GM10266 (cell line): ENCODE measurements at regions not wholly inside any gene's neighbourhood (a gene's known extent, or its start where the extent isn't known, plus 50 kb on each side); places are given as distances from the start of the nearest gene placed in this dataset.

Experiments used
- DNase-seq: peaks from one replicate; pipeline ENCODE4 v3.0.0; 2012; ENCODE audit errors: extremely low spot score
- TF ChIP-seq, protein P1 (sequence below): IDR thresholded peaks from 2 replicates; pipeline ENCODE4 v1.5.1; 2012; ENCODE audit warnings: mild to moderate bottlenecking, low read depth; ENCODE audit not compliant: control insufficient read depth, insufficient read depth; ENCODE audit errors: missing control alignments

- TF ChIP-seq, protein P1, sequence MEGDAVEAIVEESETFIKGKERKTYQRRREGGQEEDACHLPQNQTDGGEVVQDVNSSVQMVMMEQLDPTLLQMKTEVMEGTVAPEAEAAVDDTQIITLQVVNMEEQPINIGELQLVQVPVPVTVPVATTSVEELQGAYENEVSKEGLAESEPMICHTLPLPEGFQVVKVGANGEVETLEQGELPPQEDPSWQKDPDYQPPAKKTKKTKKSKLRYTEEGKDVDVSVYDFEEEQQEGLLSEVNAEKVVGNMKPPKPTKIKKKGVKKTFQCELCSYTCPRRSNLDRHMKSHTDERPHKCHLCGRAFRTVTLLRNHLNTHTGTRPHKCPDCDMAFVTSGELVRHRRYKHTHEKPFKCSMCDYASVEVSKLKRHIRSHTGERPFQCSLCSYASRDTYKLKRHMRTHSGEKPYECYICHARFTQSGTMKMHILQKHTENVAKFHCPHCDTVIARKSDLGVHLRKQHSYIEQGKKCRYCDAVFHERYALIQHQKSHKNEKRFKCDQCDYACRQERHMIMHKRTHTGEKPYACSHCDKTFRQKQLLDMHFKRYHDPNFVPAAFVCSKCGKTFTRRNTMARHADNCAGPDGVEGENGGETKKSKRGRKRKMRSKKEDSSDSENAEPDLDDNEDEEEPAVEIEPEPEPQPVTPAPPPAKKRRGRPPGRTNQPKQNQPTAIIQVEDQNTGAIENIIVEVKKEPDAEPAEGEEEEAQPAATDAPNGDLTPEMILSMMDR, result no peak
- no peak for DNase-seq
Measured at GRCh38 chr17:12423337-12423736, 242.4 kb upstream of the MYOCD start.

DNA sequence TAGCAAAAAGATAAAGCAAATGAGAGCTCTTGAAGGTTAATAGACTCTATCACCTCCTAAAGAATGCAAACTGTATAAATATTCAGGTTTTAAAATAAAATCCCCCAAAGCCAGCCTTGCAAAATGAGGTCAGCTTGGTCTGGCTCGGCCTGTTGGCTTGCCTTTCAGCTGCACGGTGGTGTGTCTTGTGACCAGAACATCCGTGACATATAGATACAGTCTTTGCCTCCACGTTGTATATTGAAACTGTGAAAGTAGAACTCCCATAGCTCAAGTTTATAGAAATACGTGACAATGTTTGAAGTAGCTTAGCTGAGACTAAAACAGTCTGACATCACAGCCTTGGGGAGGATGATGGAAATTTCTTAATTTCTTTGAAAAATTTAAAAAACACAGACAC is 236.6 kb upstream of the MYOCD start:
- TF ChIP-seq, protein P1, result no peak
- DNase-seq, result peak; percentile 25

DNA sequence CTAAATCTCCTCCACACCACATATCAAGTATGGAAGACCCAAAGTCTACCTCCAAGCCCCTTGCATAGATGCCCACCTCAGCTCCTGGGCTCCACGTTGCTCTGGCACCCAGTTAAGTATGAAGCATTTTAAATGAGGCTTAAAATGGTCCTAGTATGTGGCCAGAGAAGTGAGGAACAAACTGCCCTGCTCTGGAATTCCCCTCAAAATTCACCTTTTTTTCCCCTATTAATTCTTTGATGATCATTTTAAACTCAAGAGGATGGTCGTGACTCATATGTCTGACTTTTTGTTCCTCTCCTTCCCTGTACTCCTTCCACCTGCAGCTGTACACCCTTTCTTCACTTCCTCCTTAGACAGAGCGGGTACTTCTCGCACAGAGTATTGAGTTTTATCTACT is 234.5 kb upstream of the MYOCD start:
- TF ChIP-seq, protein P1, result no peak
- peak; percentile 53 for DNase-seq

GRCh38 chr17:12438212-12438611 is 227.5 kb upstream of the MYOCD start:
- no peak for DNase-seq
- TF ChIP-seq, protein P1, result no peak

- DNase-seq, result no peak
- TF ChIP-seq, protein P1, result no peak
Measured at GRCh38 chr17:12438813-12439586, 226.7 kb upstream of the MYOCD start.

GRCh38 chr17:12445331-12445730 is 220.4 kb upstream of the MYOCD start:
- no peak for DNase-seq
- TF ChIP-seq, protein P1, result no peak

GRCh38 chr17:12457493-12457892 is 208.2 kb upstream of the MYOCD start:
- TF ChIP-seq, protein P1, result no peak
- no peak for DNase-seq
